ENCODE measurements at regions not wholly inside any gene's neighbourhood (a gene's known extent, or its start where the extent isn't known, plus 50 kb on each side); places are given as distances from the start of the nearest gene placed in this dataset.

- in situ Hi-C loops (cut with MboI; ENCODE audit: low sequenced_read_pairs) = no loop called here
Measured at GRCh38 chr6:148182378-148182777, 160.3 kb upstream of the SASH1 start.

- in situ Hi-C loops (cut with MboI; ENCODE audit: low sequenced_read_pairs) = no loop called here
Measured at GRCh38 chr6:148183776-148184175, 158.9 kb upstream of the SASH1 start.

- in situ Hi-C loops (cut with MboI; ENCODE audit: low sequenced_read_pairs) = no loop called here
Measured at GRCh38 chr6:148186916-148187315, 155.7 kb upstream of the SASH1 start.

- in situ Hi-C loops (cut with MboI; ENCODE audit: low sequenced_read_pairs) = no loop called here
Measured at GRCh38 chr6:148192310-148192709, 150.3 kb upstream of the SASH1 start.

- in situ Hi-C loops (cut with MboI; ENCODE audit: low sequenced_read_pairs) = no loop called here
Measured at GRCh38 chr6:148193063-148193680, 149.5 kb upstream of the SASH1 start.

- in situ Hi-C loops (cut with MboI; ENCODE audit: low sequenced_read_pairs) = no loop called here
Measured at GRCh38 chr6:148195511-148195910, 147.1 kb upstream of the SASH1 start.

- in situ Hi-C loops (cut with MboI; ENCODE audit: low sequenced_read_pairs) = no loop called here
Measured at GRCh38 chr6:148199584-148199983, 143.1 kb upstream of the SASH1 start.

GRCh38 chr6:148200293-148200692 lies 142.3 kb upstream of the SASH1 start:
- in situ Hi-C loops (cut with MboI; ENCODE audit: low sequenced_read_pairs) = no loop called here

GRCh38 chr6:148200781-148201180 lies 141.9 kb upstream of the SASH1 start:
- in situ Hi-C loops (cut with MboI; ENCODE audit: low sequenced_read_pairs) = no loop called here

- in situ Hi-C loops (cut with MboI; ENCODE audit: low sequenced_read_pairs) = no loop called here
Measured at GRCh38 chr6:148203281-148203925, 139.2 kb upstream of the SASH1 start.

GRCh38 chr6:148203970-148204369 lies 138.7 kb upstream of the SASH1 start:
- in situ Hi-C loops (cut with MboI; ENCODE audit: low sequenced_read_pairs) = no loop called here

GRCh38 chr6:148208298-148208697 lies 134.3 kb upstream of the SASH1 start:
- in situ Hi-C loops (cut with MboI; ENCODE audit: low sequenced_read_pairs) = no loop called here

GRCh38 chr6:148211777-148212324 lies 130.8 kb upstream of the SASH1 start:
- in situ Hi-C loops (cut with MboI; ENCODE audit: low sequenced_read_pairs) = no loop called here

- in situ Hi-C loops (cut with MboI; ENCODE audit: low sequenced_read_pairs) = no loop called here
Measured at GRCh38 chr6:148212366-148212765, 130.3 kb upstream of the SASH1 start.

- in situ Hi-C loops (cut with MboI; ENCODE audit: low sequenced_read_pairs) = no loop called here
Measured at GRCh38 chr6:148213366-148213765, 129.3 kb upstream of the SASH1 start.

GRCh38 chr6:148214667-148215066 lies 128.0 kb upstream of the SASH1 start:
- in situ Hi-C loops (cut with MboI; ENCODE audit: low sequenced_read_pairs) = no loop called here

- in situ Hi-C loops (cut with MboI; ENCODE audit: low sequenced_read_pairs) = no loop called here
Measured at GRCh38 chr6:148217051-148217450, 125.6 kb upstream of the SASH1 start.

GRCh38 chr6:148217921-148218320 lies 124.7 kb upstream of the SASH1 start:
- in situ Hi-C loops (cut with MboI; ENCODE audit: low sequenced_read_pairs) = no loop called here

- in situ Hi-C loops (cut with MboI; ENCODE audit: low sequenced_read_pairs) = no loop called here
Measured at GRCh38 chr6:148218542-148219258, 123.9 kb upstream of the SASH1 start.

- in situ Hi-C loops (cut with MboI; ENCODE audit: low sequenced_read_pairs) = no loop called here
Measured at GRCh38 chr6:148221196-148221979, 121.2 kb upstream of the SASH1 start.

- in situ Hi-C loops (cut with MboI; ENCODE audit: low sequenced_read_pairs) = no loop called here
Measured at GRCh38 chr6:148222376-148222775, 120.3 kb upstream of the SASH1 start.

Data from HL-60/S4 (cell line).